Medulla oblongata (tissue), 1 donor: ENCODE measurements at regions not wholly inside any gene's neighbourhood (a gene's known extent, or its start where the extent isn't known, plus 50 kb on each side); places are given as distances from the start of the nearest gene placed in this dataset.

ENCODE experiments used
- DNase-seq: peaks from one replicate; pipeline ENCODE4 v3.0.0-alpha.2; 2015; ENCODE audit errors: extremely low spot score

DNA sequence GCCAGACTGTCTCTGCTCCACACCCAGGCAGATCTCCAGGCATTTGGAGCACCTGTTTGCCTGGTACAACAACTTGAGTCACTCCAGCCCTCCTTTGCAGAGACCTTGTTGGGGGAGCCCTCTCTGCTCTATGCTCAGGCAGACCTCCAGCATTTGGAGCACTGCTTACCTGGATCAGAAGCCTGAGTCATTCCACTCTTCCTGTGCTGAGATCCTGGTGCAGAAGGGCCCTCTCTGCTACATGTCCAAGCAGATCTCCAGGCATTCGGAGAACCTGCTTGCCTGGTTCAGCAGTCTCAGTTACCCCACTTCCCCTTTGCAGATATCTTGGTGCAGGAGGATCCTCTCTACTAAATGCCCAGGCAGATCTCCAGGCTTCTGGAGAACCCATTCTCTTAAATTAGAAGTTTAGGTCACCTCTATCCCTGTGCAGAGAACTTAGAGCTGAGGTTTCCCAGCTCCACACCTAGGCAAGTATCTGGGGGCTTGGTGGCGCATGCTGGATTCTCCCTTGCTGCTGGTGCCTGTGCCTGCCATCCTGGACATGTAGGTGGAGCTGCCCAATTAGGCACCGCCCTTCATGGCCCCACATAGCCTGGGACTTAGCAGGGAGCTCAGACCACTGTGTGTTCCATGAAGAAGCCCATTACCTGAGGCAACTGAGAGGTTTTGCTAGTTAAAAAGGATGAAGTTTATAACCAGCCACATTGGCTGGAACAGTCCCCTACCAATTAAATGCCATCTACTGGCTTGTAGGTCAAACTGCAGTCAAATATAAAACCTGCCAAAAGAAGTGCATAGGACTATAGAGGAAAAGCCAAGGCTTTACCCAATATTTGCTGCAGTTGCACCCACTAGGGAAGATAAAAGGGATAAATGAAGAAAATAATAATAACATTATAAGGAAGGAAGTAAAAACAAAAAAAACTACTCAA, 97.6 kb upstream of the SLITRK6 start:
- DNase-seq, result no peak

DNA sequence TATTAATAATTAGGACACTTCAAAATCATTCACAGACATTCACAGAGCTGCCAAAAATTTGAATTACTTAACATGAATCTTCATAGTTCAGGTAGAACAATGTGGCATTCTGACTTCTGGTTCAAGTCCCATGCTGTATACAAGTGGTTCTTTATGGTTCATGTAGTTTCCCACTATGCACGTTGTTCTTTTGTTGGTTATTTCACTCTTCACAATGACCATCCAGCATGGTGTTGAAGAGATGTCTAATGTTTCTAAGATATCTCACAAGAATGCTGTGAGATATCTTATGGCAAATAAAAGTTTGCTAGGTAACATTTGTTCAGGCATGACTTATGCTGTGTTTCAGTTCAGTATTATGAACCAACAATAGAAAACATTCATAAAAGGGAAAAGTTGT, 88.2 kb upstream of the SLITRK6 start:
- DNase-seq, result no peak

DNA sequence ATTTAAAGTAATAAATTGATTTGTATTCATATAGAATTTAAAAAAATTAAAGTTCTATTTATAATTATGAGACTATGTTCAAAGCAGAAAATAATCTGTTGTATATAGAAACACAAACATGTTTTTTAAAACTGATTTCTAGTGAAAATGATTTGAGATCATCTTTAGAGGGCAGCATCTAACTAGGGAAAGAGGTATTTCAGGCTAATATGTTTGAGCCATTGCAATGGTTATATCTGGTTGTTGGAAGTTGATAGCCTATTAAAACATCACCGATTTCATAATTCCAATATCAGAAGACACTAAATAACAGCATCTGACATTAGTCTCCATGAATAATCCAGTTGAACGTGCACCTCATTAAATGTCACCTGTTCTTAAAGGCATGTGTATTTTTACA, 79.8 kb upstream of the SLITRK6 start:
- no peak for DNase-seq

GRCh38 chr13:85864963-85865530, 65.8 kb upstream of the SLITRK6 start:
- DNase-seq, result peak; percentile 5

GRCh38 chr13:85853901-85854663, 54.9 kb upstream of the SLITRK6 start:
- no peak for DNase-seq

GRCh38 chr13:85853161-85853894, 54.1 kb upstream of the SLITRK6 start:
- no peak for DNase-seq
